ENCODE measurements at regions not wholly inside any gene's neighbourhood (a gene's known extent, or its start where the extent isn't known, plus 50 kb on each side); places are given as distances from the start of the nearest gene placed in this dataset.

GRCh38 chr5:120088412-120088811, 375.7 kb upstream of the PRR16 start:
- TF ChIP-seq CTCF (IDR thresholded peaks at IDR 0.05) = no peak
- no peak for TF ChIP-seq POLR2AphosphoS5 (IDR thresholded peaks at IDR 0.05)
- TF ChIP-seq EP300 (IDR thresholded peaks at IDR 0.05) = no peak
